ENCODE measurements at regions not wholly inside any gene's neighbourhood (a gene's known extent, or its start where the extent isn't known, plus 50 kb on each side); places are given as distances from the start of the nearest gene placed in this dataset.

- TF ChIP-seq PRDM10 (CRISPR knock-in tag; IDR thresholded peaks at IDR 0.05; ENCODE audit: low read depth) (no peak), SIX4 (CRISPR knock-in tag; IDR thresholded peaks at IDR 0.05) (no peak), MTA3 (CRISPR knock-in tag; IDR thresholded peaks at IDR 0.05) (no peak), KLF15 (CRISPR knock-in tag; IDR thresholded peaks at IDR 0.05; ENCODE audit: borderline replicate concordance) (no peak), SRSF9 (IDR thresholded peaks at IDR 0.05; ENCODE audit: borderline replicate concordance, insufficient read depth, low read depth, low read length, poor library complexity, severe bottlenecking) (no peak), GATAD2A (CRISPR knock-in tag; IDR thresholded peaks at IDR 0.05) (no peak), ZNF501 (CRISPR knock-in tag; IDR thresholded peaks at IDR 0.05) (no peak), NKX3-1 (CRISPR knock-in tag; IDR thresholded peaks at IDR 0.05) (no peak), ASH2L (IDR thresholded peaks at IDR 0.05; ENCODE audit: insufficient read length, low read depth, low read length) (no peak), JDP2 (CRISPR knock-in tag; IDR thresholded peaks at IDR 0.05; ENCODE audit: borderline replicate concordance) (no peak), FOXA3 (CRISPR knock-in tag; IDR thresholded peaks at IDR 0.05) (no peak)
Observed at GRCh38 chr2:14235667-14236066, 396.9 kb upstream of the LRATD1 start (continued).

- ATAC-seq: no peak
- ChIA-PET POLR2A (no interaction called here), CTCF (ENCODE audit: low intra/inter-chr PET ratio, low total read pairs) (no interaction called here)
- no peak overlapping the region for H3K4me3 ChIP-seq (replicated peaks in 1 of 3; ENCODE audit: insufficient read depth in 1 of 3, low read depth in 2 of 3, low read length in 3 of 3)
- H2AFZ ChIP-seq (ENCODE audit: low read length): no peak overlapping the region
- DNase-seq (ENCODE audit: low spot score): no peak
- in situ Hi-C loops (cut with HindIII; ENCODE audit: extremely low pct_ligation_motif_present, low pct_unique_long_range_greater_than_20kb): no loop called here
- no peaks in the 10 kb centered on the region for H3K27me3 ChIP-seq (ENCODE audit: control insufficient read depth in 1 of 2, insufficient read depth in 2 of 2, low read length in 2 of 2)
- no peak overlapping the region for H3K27ac ChIP-seq (ENCODE audit: extremely low read length, insufficient read depth, low read length)
- no peaks in the 10 kb centered on the region for H3K4me1 ChIP-seq (ENCODE audit: insufficient read depth, low read length)
- no TSS peak for BruUV-seq (replicated peaks)
- WGBS (ENCODE audit: low lambda C conversion rate): 0% methylated on average over 1 of the region's 1 CpG
- H3K36me3 ChIP-seq (replicated peaks in 1 of 2; ENCODE audit: control insufficient read depth in 1 of 2, insufficient read depth in 2 of 2, low read length in 2 of 2): no peaks in the 10 kb centered on the region
- H3K4me2 ChIP-seq (ENCODE audit: low read depth, low read length): no peak overlapping the region
- H3K9ac ChIP-seq (ENCODE audit: insufficient read depth, low read depth, low read length): no peak overlapping the region
- no peaks in the 10 kb centered on the region for H4K20me1 ChIP-seq (ENCODE audit: insufficient read depth, low read length)
- no peak for FAIRE-seq
- no peaks in the 10 kb centered on the region for H3K79me2 ChIP-seq (ENCODE audit: insufficient read depth, low read length)
- TF ChIP-seq ATF7 (IDR thresholded peaks at IDR 0.05) (peak; percentile 95), ATF7 (CRISPR knock-in tag; IDR thresholded peaks at IDR 0.05) (no peak), EED (CRISPR knock-in tag; IDR thresholded peaks at IDR 0.05) (no peak)
- intact Hi-C loops (cut with micrococcal nuclease; ENCODE audit: unreplicated experiment): no loop called here
- H3K9me3 ChIP-seq (ENCODE audit: low read length): peaks cover 38% of the 10 kb centered on the region
Observed at GRCh38 chr2:14237902-14238301, 394.6 kb upstream of the LRATD1 start.

Measured in HepG2 (cell line).